LNCaP clone FGC (cell line): ENCODE measurements at regions not wholly inside any gene's neighbourhood (a gene's known extent, or its start where the extent isn't known, plus 50 kb on each side); places are given as distances from the start of the nearest gene placed in this dataset.
"Not testable (repeated sequence)": the region's sequence is repeated elsewhere in the genome, so short reads cannot be mapped to it uniquely, and the experiment has no call there.

Experiments
- DNase-seq: peaks from one replicate; pipeline ENCODE4 v3.0.0-alpha.2; 2011; ENCODE audit warnings: low read depth
- H3K4me3 ChIP-seq: 2 replicates; pipeline ENCODE4 v1.5.1; 2011; ENCODE audit warnings: mild to moderate bottlenecking, low read depth, low read length, control low read depth
- CTCF ChIP-seq: IDR thresholded peaks from 2 replicates; pipeline ENCODE4 v1.5.1; 2012; ENCODE audit warnings: mild to moderate bottlenecking; ENCODE audit not compliant: control insufficient read depth, insufficient read depth; ENCODE audit errors: extremely low read depth

GRCh38 chr5:124021776-124022175, 509.8 kb downstream of the CSNK1G3 start:
- no peak for TF ChIP-seq CTCF
- no peak for DNase-seq
- H3K4me3 ChIP-seq = no peak overlapping the region

- DNase-seq = no peak
- H3K4me3 ChIP-seq = no peak overlapping the region
- TF ChIP-seq CTCF = no peak
Measured at GRCh38 chr5:124021066-124021641, 509.2 kb downstream of the CSNK1G3 start.

GRCh38 chr5:124017321-124017720, 505.3 kb downstream of the CSNK1G3 start:
- DNase-seq, H3K4me3 ChIP-seq: not testable (repeated sequence)

- no peak for TF ChIP-seq CTCF
- H3K4me3 ChIP-seq = no peak overlapping the region
- DNase-seq = no peak
Measured at GRCh38 chr5:124007675-124008398, 495.9 kb downstream of the CSNK1G3 start.

GRCh38 chr5:124001036-124001615, 489.1 kb downstream of the CSNK1G3 start:
- DNase-seq = no peak
- H3K4me3 ChIP-seq = no peak overlapping the region
- no peak for TF ChIP-seq CTCF

- TF ChIP-seq CTCF = no peak
- DNase-seq = peak; percentile 80
- H3K4me3 ChIP-seq = no peak overlapping the region
Measured at GRCh38 chr5:124000538-124000937, 488.6 kb downstream of the CSNK1G3 start.

GRCh38 chr5:123997462-123998215, 485.7 kb downstream of the CSNK1G3 start:
- no peak for TF ChIP-seq CTCF
- DNase-seq = no peak
- no peak overlapping the region for H3K4me3 ChIP-seq
